Fibroblast of skin of scalp (primary cell): ENCODE measurements at regions not wholly inside any gene's neighbourhood (a gene's known extent, or its start where the extent isn't known, plus 50 kb on each side); places are given as distances from the start of the nearest gene placed in this dataset.

Experiments
- DNase-seq: peaks from one replicate; pipeline ENCODE4 v3.0.0-alpha.2; 2013

GRCh38 chr5:74374656-74375055, 265.9 kb downstream of the ENC1 start:
- DNase-seq = no peak

- DNase-seq = no peak
Measured at GRCh38 chr5:74373076-74373475, 267.5 kb downstream of the ENC1 start.

GRCh38 chr5:74372502-74373064, 267.9 kb downstream of the ENC1 start:
- DNase-seq = no peak

- DNase-seq = no peak
Measured at GRCh38 chr5:74372051-74372450, 268.5 kb downstream of the ENC1 start.

DNA sequence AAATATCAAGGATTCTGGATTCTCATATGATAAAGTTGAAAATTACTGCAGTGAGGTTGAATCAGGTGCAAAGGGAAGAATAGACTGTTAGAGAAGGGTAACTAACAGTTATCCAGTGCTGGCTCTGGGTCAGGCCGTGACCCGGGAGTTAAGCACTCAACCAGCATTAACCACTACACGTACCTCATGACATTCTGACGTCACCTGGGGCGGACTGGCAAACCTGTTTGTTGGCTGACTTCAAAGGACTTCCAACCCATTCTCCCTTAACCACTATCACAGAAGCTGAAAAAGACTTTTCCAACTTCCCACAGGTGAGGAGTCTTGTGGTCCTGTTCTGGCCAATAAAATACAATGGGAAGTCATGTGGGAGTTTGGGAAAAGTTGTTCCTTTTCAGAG, 268.9 kb downstream of the ENC1 start:
- DNase-seq = no peak

GRCh38 chr5:74370168-74370567, 270.4 kb downstream of the ENC1 start:
- no peak for DNase-seq

DNA sequence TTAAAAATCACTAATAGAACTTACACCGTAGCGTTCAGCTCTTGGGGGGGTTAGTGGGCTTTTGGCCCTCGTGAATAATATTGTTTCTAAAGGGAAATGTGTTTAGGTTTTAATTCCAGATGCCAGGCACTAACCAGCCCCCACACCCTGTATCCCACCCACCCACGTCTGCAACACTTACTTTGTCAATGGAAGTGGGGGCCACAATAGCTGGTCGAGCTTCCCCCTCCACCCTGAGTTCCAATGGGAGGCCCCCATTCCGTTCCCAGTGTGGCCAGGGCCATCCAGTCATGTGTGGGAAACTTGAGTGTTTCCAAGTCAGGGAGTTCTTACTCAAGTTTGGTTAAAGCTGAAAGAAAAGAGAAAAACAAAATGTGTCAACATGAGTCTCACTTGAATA, 271.4 kb downstream of the ENC1 start:
- no peak for DNase-seq

DNA sequence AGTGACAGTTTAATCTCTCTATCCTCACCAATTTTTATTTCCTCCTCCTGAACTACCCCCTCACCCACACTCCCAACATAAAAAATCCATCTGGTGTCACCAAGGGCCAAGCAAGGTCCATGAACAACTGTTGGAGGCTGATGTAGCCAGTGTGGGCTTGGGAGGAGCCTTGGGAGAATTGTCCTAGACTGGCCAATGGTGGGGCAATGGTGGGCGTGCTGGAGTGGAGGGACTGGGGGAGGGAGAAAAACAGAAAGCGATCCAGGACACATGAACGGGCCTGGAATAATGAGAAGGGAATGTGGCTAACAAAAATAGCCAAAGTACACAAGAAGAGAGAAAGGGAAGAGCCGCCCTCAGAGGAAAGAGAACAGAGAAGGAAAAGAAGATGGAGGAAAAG, 272.6 kb downstream of the ENC1 start:
- no peak for DNase-seq

GRCh38 chr5:74367241-74367733, 273.2 kb downstream of the ENC1 start:
- no peak for DNase-seq

DNA sequence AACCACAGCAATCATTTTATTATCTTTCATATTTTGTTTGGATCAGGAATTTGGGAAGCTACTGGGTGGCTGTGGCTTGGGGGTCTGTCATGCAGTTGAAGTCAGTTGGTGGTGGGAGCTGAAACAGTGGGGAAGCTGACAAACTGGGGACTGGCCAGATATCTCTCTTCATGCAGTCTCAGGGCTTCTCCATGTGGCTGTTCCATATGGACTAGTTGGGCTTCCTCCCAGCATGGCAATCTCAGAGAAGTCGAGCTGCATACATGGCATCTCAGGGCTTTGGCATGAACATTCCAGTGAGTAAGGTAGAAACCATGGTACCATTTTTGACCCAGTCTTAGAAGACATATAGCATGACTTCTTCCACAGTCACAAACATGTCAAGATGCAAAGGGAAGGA, 274.8 kb downstream of the ENC1 start:
- no peak for DNase-seq

GRCh38 chr5:74364507-74364906, 276.0 kb downstream of the ENC1 start:
- DNase-seq = no peak

GRCh38 chr5:74363603-74364205, 276.8 kb downstream of the ENC1 start:
- DNase-seq = no peak

GRCh38 chr5:74361406-74362358, 278.8 kb downstream of the ENC1 start:
- no peak for DNase-seq

GRCh38 chr5:74360535-74361210, 279.9 kb downstream of the ENC1 start:
- DNase-seq = no peak

GRCh38 chr5:74357827-74358226, 282.7 kb downstream of the ENC1 start:
- DNase-seq = no peak

DNA sequence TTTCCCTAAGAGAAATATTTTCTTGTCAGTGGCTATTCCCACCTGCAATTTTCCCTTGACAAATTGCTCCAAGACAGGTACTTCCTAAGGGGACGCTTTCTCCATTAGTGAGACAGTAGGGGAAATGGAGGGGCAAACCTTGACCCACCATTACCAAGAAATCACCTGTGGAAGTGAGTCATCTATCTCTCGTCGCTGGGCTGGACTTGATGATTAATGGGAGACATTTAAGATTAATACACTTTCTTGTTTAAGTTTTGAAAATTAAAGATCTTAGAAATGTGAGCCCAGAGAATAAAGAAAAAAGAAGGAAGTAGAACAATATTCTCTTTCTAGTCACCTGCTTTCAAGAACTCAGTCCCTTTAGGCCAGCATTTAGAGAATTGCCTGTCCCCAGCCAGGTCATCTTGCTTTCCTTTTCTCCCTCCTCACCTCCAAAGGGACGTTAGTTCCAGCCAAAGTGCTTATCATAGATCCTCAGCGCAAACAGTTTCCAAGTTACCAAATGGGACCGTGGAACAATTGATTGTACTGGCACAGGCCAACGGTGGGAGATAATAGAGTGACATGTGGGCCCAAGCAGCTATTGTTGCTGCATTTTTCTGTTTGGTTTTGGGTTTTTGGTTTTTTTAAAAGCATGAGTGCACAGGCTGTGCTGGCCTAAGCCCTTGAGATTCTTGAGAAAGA, 284.4 kb downstream of the ENC1 start:
- no peak for DNase-seq

GRCh38 chr5:74355041-74355824, 285.3 kb downstream of the ENC1 start:
- DNase-seq = no peak

DNA sequence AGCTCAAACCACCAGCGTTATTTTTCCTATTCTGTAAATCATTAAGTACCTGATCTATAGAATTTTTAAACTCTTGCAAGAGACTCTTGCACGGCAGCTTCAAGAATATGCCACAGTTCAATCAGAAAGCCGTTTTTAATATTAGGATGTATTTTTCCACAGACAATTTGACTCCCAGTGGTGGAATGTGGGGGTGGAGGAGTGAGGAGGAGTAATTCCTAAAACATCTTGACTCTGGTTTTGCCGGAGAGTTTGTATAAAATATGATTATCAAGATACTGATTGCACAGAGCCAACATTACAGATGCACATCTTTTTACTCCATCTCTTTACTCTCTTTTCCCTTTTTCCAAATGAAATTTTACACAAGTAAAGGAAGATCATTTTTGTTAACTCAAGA, 288.3 kb downstream of the ENC1 start:
- DNase-seq = no peak

DNA sequence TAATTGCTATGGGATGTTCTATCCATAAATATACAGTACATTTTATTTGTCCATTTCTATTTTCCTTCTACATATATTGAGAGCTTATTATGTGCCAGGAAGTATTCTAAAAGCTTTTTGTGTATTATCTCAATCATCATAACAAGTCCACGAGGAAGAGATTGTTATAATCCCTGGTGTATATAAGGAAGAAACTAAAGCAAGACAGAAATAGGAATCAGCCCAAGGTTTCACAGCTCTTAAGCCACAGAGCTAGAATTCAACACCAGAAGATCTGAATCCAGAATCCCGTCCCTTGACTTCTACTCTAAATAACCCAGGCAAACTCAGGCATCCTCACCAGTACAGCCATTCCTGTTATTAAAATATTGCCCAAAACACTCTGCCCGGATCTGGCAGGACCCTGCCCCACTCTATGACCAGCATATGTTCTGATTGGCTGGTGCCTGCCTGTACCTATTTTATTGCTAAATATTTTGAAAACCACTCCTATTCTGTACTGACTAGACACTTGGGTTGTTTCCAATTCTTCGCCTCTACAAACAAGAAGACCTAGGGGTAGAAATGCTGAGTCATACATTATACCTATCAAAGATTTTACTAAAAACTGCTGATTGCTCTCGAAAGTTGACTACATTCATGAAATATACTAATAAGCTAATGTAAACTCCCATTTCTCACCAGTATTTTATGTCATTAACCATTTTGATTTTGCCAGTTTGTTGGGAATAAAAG, 297.4 kb downstream of the ENC1 start:
- DNase-seq = no peak

GRCh38 chr5:74342182-74342581, 298.3 kb downstream of the ENC1 start:
- DNase-seq = no peak

DNA sequence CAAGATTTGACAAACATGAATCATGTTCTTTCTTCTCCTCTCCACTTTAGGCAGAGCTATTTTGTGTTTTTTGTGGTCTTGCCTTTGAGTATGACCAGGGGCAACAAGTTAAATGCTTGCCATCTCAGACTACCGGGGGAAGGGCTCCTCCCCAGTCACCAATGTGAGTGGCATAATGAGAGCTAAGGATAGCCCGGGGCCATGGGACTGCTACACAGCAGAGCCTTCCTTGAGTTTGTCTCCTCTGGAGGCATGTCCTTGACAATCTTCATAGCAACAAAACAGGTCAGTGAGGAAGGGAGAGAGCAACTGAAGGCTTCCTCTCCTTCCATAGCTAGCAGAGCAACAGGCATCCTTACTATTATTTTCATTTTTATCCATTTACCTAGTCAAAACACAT, 299.3 kb downstream of the ENC1 start:
- no peak for DNase-seq
